ENCODE measurements at regions not wholly inside any gene's neighbourhood (a gene's known extent, or its start where the extent isn't known, plus 50 kb on each side); places are given as distances from the start of the nearest gene placed in this dataset.

DNA sequence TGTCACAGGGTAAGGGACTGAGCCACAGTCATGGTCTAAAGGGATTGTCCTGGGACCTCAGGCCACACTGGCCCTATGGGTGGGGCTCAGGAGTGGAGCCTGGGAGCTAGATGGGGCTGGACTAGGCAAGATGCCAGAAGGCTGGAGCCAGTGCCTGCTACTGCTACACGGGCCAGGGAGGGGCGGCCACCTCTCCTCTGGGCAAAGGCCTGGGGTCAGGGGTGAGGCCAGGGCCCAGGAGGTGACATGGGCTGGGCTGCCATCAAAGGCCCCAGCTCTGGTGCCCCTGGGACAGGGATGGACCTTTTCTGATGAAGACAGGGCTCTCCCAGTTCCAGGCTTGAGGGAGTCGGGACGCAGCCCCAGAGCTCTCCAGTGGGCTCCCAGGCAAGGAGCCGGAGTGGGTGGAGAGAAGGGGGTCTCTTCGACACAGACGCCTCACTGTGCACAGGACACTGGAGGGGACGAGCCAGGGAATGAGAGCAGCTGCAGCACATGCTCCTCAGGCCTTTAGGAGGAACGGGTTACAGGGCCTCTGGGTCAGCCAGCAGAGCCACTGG, 62.1 kb upstream of the IQSEC1 start:
- no peak for DNase-seq (ENCODE audit: low read depth)
- TF ChIP-seq, protein P1, sequence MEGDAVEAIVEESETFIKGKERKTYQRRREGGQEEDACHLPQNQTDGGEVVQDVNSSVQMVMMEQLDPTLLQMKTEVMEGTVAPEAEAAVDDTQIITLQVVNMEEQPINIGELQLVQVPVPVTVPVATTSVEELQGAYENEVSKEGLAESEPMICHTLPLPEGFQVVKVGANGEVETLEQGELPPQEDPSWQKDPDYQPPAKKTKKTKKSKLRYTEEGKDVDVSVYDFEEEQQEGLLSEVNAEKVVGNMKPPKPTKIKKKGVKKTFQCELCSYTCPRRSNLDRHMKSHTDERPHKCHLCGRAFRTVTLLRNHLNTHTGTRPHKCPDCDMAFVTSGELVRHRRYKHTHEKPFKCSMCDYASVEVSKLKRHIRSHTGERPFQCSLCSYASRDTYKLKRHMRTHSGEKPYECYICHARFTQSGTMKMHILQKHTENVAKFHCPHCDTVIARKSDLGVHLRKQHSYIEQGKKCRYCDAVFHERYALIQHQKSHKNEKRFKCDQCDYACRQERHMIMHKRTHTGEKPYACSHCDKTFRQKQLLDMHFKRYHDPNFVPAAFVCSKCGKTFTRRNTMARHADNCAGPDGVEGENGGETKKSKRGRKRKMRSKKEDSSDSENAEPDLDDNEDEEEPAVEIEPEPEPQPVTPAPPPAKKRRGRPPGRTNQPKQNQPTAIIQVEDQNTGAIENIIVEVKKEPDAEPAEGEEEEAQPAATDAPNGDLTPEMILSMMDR (conservative IDR thresholded peaks at IDR 0.05; ENCODE audit: low read depth, low read length) = no peak
- no peak overlapping the region for H3K4me3 ChIP-seq (ENCODE audit: low read depth, low read length)

DNA sequence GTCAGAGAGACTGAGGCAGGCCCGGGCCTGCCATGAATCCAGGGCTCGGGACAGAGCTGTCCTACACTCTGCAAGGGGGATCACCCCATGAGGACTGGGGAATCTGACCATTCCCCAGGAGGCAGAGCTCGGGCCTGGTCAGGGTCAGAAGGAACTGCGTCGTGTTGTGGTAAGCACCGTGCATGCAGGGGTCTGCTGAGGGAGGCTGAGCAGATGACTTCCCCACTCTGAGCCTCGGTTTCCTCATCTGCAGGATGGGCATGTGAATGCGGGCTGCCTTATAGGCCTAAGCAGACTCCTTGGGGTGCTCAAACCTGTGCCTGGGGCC, 61.6 kb upstream of the IQSEC1 start:
- no peak for DNase-seq (ENCODE audit: low read depth)
- no peak overlapping the region for H3K4me3 ChIP-seq (ENCODE audit: low read depth, low read length)
- TF ChIP-seq, protein P1 (conservative IDR thresholded peaks at IDR 0.05; ENCODE audit: low read depth, low read length) = no peak

DNA sequence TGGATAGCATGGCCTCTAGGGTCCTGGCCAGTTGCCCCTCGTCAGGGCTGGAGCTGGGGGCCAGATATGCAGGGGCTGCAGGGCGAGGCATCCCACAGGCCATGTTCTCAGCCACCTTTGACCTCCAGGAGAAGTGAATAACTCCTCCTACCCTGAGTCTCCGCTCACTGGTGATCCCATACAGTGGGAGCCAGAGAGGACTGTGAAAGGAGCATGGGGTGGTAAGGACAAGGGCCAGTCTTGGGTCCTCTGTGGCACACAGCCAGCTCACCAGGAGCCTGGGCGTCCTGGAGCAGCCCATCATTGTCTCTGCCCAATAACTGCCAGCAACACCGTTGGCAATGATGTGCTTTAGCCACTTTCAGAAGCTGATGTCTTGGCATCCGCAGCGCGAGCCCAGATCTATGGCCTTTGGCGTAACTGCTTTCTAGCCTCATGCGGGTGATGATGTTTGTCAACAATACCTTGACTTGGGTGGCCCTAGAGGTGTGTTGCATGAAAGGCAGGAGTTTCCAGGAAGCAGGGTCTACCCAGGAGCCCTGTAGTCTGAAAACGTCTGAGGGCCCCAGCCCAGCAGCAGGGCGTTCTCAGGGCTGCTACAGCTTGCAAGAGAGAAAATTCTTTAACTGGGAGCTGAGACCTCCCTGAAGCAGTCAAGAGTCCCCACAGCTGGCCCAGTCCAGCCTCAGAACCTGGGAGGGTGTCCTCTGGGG, 61.1 kb upstream of the IQSEC1 start:
- no peak overlapping the region for H3K4me3 ChIP-seq (ENCODE audit: low read depth, low read length)
- DNase-seq (ENCODE audit: low read depth) = no peak
- TF ChIP-seq, protein P1 (conservative IDR thresholded peaks at IDR 0.05; ENCODE audit: low read depth, low read length) = no peak

DNA sequence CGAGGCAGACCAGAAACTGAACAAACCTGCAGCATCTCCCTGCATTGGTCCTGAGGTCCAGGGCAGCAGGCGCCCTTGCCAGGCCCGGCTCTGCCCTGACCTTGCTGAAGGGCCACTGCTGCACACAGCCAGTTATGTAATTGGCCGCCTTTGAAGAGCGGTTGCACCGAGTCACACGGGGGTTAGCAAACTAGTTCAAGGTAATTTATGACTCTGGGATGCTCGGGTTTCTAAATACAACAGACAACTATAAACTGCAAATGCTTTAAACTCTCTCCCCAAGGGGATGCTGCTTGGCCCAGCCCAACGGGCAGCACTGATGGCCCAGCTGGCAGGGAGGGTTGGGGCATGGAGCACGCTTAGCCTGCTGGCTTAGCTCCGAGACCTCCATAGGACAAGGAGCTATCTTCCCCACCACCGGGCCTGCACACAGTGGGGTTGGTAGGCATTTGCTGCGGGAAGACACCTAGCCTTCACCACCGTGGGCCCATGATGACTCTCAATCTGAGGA, 60.3 kb upstream of the IQSEC1 start:
- DNase-seq (ENCODE audit: low read depth) = no peak
- TF ChIP-seq, protein P1 (conservative IDR thresholded peaks at IDR 0.05; ENCODE audit: low read depth, low read length) = no peak
- H3K4me3 ChIP-seq (ENCODE audit: low read depth, low read length) = no peak overlapping the region

DNA sequence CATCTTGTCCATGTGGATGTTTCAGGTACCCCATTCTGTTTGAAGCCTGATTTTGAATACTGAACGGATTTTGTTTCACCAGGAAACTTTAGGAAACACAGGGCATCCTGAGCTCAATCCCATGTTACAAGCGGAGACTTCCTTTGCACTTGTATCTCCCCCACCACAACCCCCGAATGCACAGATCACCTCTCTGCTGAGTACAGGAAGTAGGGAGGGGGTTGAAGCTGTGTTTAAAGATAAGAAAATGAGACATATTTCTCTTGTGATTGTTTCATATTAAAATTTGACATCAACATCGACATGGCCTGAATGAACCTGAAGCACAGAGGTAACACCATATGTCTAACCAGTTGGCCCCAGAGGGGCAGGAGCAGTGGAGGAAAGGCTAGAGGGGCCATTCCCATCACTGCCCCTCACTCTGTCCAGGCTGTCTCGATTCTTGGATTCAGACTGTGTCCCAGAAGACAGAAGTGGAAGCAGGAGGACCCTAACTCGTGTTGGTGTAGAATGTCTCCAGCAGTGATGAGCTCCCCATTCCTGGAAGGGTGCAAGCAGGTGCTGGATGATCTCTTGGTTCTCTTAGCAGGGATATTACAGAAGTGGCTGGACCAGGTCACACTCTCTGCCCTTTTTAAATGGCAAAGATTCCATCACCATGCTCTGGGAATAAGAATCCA, 59.6 kb upstream of the IQSEC1 start:
- TF ChIP-seq, protein P1 (conservative IDR thresholded peaks at IDR 0.05; ENCODE audit: low read depth, low read length) = no peak
- H3K4me3 ChIP-seq (ENCODE audit: low read depth, low read length) = no peak overlapping the region

DNA sequence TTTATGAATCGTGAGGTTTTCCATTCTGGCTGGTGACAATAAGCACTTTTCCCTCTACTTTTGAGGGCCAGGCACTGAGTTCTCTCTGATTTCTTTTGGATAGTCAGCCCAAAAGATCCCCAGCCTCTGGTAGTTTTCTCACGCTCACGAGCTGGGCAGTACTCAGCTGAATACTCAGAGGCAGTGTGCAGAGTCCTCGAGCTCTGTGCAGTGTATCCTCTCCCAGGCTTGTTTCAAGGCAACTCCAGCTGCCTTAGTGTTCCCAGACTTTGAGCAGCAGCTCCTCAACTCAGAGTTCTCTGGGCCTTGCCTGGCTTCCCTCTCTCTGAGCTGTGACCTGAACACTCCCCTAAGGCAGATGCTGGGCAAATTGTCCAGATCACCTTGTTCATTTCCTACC, 59.1 kb upstream of the IQSEC1 start:
- no peak for DNase-seq (ENCODE audit: low read depth)
- TF ChIP-seq, protein P1 (conservative IDR thresholded peaks at IDR 0.05; ENCODE audit: low read depth, low read length) = no peak
- H3K4me3 ChIP-seq (ENCODE audit: low read depth, low read length) = no peak overlapping the region

More for the DNA sequence above, 59.6 kb upstream of the IQSEC1 start:
- DNase-seq (ENCODE audit: low read depth) = no peak
